Stimulated activated CD8-positive, alpha-beta memory T cell treated with anti-CD3 and anti-CD28 coated beads, Interleukin-4, amount 100 ng/mL, for 48 hours (primary cell): ENCODE measurements at regions not wholly inside any gene's neighbourhood (a gene's known extent, or its start where the extent isn't known, plus 50 kb on each side); places are given as distances from the start of the nearest gene placed in this dataset.

Experiments
- DNase-seq: peaks from one replicate; pipeline ENCODE4 v3.0.0-alpha.2; 2020

DNA sequence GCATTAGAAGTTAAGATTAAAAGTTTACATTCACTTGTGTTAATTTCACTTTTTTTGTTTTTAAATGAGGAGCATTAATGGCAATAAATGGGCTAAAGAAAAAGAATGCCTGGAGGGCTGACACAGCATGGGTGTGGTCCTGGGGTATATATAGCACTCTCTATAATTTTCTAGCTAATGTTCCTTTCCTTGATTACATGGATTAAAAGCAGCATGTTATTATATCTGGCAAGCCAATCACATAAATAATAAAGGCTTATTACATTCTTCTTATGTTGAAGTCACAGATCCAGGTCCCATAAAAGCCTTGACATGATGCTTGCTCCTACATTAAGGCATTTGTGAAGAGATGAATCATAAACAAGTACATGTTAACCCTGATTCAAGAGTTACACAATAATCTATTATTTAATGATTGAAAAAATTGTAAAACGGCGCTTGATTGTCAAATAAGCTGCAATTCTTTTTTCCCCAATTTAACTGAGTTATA lies 91.4 kb downstream of the LYPLAL1 start:
- no peak for DNase-seq

DNA sequence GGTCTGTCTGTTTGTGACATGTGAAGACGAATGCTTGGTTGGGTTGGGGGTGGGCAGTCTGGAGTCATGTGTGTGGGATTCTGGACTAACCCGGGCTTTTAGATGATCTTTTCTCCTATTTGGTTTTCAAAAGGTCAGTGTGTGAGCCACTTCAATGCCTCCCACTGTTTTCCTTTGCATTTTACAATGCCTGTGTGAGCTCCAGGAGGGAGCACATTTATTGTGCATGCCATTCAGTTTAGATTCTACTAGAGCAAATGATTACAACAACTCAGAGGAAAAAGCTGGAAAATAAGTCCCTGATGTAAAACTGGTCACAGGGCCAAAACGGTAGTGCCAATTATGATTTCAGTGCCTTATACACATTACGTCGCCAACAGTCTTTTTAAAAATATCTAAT lies 90.9 kb downstream of the LYPLAL1 start:
- no peak for DNase-seq
